Endothelial cell of umbilical vein (primary cell): ENCODE measurements at regions not wholly inside any gene's neighbourhood (a gene's known extent, or its start where the extent isn't known, plus 50 kb on each side); places are given as distances from the start of the nearest gene placed in this dataset.

ENCODE experiments used
- CTCF ChIP-seq, 2 donors: IDR thresholded peaks; 1 replicate in 1 of 2; 2 replicates in 1 of 2; pipeline ENCODE4 v1.5.1; 2011; ENCODE audit warnings: low read length in 2 of 2, mild to moderate bottlenecking in 2 of 2, moderate library complexity in 2 of 2, control low read depth in 1 of 2, inconsistent platforms in 1 of 2, low read depth in 1 of 2; ENCODE audit not compliant: insufficient read depth in 1 of 2; ENCODE audit errors: extremely low read depth in 1 of 2
- EZH2 ChIP-seq: IDR thresholded peaks from 2 replicates; pipeline ENCODE4 v1.6.1; 2012; ENCODE audit warnings: borderline replicate concordance, low read depth, mild to moderate bottlenecking, moderate library complexity, low read length, inconsistent platforms; ENCODE audit not compliant: severe bottlenecking

GRCh38 chr4:123621072-123621705, 224.6 kb downstream of the SPRY1 start:
- no peak for TF ChIP-seq CTCF (IDR thresholded peaks at IDR 0.05; ENCODE audit: extremely low read depth in 1 of 2, insufficient read depth in 1 of 2, low read depth in 1 of 2, low read length in 2 of 2)
- TF ChIP-seq EZH2: no peak
